ENCODE measurements at regions not wholly inside any gene's neighbourhood (a gene's known extent, or its start where the extent isn't known, plus 50 kb on each side); places are given as distances from the start of the nearest gene placed in this dataset.

DNA sequence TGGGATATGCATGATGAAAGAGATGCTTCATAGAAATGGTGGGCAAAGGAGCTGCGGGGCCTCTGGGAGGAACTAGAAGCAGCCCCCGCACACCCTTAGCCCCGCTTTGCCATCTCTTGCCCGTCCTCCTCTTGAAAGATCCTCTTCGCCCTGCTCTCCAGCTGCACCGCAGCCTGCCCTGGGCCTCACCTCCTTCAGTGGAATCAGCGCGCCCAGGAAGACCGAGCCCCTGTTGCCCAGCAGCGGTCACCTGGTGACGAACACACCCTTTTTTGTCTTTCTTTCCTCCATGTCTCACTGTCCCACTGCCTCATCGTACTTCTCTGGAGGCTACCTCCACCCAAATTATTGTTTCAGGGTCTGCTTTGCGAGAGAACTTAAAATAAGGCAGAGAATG lies 807.6 kb downstream of the UQCRFS1 start:
- TF ChIP-seq FOXJ3 (CRISPR knock-in tag; IDR thresholded peaks at IDR 0.05; ENCODE audit: borderline replicate concordance): no peak
- TF ChIP-seq ETV6 (CRISPR knock-in tag; IDR thresholded peaks at IDR 0.05): no peak
- TF ChIP-seq, protein P1, sequence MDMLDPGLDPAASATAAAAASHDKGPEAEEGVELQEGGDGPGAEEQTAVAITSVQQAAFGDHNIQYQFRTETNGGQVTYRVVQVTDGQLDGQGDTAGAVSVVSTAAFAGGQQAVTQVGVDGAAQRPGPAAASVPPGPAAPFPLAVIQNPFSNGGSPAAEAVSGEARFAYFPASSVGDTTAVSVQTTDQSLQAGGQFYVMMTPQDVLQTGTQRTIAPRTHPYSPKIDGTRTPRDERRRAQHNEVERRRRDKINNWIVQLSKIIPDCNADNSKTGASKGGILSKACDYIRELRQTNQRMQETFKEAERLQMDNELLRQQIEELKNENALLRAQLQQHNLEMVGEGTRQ (CRISPR knock-in tag; IDR thresholded peaks at IDR 0.05): no peak
- TF ChIP-seq, protein P2, sequence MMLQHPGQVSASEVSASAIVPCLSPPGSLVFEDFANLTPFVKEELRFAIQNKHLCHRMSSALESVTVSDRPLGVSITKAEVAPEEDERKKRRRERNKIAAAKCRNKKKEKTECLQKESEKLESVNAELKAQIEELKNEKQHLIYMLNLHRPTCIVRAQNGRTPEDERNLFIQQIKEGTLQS (CRISPR knock-in tag; conservative IDR thresholded peaks at IDR 0.05): no peak
- TF ChIP-seq, protein P3, sequence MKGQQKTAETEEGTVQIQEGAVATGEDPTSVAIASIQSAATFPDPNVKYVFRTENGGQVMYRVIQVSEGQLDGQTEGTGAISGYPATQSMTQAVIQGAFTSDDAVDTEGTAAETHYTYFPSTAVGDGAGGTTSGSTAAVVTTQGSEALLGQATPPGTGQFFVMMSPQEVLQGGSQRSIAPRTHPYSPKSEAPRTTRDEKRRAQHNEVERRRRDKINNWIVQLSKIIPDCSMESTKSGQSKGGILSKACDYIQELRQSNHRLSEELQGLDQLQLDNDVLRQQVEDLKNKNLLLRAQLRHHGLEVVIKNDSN (CRISPR knock-in tag; IDR thresholded peaks at IDR 0.05): no peak
- TF ChIP-seq, protein P4, sequence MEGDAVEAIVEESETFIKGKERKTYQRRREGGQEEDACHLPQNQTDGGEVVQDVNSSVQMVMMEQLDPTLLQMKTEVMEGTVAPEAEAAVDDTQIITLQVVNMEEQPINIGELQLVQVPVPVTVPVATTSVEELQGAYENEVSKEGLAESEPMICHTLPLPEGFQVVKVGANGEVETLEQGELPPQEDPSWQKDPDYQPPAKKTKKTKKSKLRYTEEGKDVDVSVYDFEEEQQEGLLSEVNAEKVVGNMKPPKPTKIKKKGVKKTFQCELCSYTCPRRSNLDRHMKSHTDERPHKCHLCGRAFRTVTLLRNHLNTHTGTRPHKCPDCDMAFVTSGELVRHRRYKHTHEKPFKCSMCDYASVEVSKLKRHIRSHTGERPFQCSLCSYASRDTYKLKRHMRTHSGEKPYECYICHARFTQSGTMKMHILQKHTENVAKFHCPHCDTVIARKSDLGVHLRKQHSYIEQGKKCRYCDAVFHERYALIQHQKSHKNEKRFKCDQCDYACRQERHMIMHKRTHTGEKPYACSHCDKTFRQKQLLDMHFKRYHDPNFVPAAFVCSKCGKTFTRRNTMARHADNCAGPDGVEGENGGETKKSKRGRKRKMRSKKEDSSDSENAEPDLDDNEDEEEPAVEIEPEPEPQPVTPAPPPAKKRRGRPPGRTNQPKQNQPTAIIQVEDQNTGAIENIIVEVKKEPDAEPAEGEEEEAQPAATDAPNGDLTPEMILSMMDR (IDR thresholded peaks at IDR 0.05): no peak
- TF ChIP-seq, protein P5, sequence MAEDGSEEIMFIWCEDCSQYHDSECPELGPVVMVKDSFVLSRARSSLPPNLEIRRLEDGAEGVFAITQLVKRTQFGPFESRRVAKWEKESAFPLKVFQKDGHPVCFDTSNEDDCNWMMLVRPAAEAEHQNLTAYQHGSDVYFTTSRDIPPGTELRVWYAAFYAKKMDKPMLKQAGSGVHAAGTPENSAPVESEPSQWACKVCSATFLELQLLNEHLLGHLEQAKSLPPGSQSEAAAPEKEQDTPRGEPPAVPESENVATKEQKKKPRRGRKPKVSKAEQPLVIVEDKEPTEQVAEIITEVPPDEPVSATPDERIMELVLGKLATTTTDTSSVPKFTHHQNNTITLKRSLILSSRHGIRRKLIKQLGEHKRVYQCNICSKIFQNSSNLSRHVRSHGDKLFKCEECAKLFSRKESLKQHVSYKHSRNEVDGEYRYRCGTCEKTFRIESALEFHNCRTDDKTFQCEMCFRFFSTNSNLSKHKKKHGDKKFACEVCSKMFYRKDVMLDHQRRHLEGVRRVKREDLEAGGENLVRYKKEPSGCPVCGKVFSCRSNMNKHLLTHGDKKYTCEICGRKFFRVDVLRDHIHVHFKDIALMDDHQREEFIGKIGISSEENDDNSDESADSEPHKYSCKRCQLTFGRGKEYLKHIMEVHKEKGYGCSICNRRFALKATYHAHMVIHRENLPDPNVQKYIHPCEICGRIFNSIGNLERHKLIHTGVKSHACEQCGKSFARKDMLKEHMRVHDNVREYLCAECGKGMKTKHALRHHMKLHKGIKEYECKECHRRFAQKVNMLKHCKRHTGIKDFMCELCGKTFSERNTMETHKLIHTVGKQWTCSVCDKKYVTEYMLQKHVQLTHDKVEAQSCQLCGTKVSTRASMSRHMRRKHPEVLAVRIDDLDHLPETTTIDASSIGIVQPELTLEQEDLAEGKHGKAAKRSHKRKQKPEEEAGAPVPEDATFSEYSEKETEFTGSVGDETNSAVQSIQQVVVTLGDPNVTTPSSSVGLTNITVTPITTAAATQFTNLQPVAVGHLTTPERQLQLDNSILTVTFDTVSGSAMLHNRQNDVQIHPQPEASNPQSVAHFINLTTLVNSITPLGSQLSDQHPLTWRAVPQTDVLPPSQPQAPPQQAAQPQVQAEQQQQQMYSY (CRISPR knock-in tag; IDR thresholded peaks at IDR 0.05): no peak
- TF ChIP-seq KAT7 (CRISPR knock-in tag; IDR thresholded peaks at IDR 0.05; ENCODE audit: borderline replicate concordance): no peak
- TF ChIP-seq NFYB (CRISPR knock-in tag; conservative IDR thresholded peaks at IDR 0.05; ENCODE audit: low read depth): no peak

Measured in WTC11 (cell line).